ENCODE measurements at regions not wholly inside any gene's neighbourhood (a gene's known extent, or its start where the extent isn't known, plus 50 kb on each side); places are given as distances from the start of the nearest gene placed in this dataset.

DNA sequence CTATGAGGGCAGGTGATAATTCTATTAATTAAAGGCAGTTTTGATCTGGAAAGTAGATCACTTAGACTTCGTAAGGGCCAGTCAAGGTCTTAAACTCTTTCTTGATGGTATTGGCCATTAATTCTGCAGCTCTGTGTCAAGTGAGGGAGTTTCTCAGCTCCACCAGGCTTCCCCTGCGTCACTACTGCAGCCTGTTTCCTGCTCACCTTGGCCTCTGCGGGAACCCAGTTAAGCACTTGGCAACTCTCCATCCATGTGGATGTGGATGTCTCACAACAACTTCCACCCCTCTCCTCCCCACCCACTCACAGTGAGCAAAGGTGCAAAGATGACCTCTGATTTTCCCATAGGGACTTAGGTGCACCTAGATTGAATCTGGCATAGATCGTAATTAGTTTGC lies 191.6 kb downstream of the PLK2 start:
- TF ChIP-seq CTCF (conservative IDR thresholded peaks at IDR 0.05; ENCODE audit: low read depth, low read length) = no peak
- DNase-seq (ENCODE audit: low read depth) = no peak
- H3K4me3 ChIP-seq (ENCODE audit: low read length) = no peak overlapping the region

GRCh38 chr5:58266402-58266801 lies 193.5 kb downstream of the PLK2 start:
- TF ChIP-seq CTCF (conservative IDR thresholded peaks at IDR 0.05; ENCODE audit: low read depth, low read length) = no peak

DNA sequence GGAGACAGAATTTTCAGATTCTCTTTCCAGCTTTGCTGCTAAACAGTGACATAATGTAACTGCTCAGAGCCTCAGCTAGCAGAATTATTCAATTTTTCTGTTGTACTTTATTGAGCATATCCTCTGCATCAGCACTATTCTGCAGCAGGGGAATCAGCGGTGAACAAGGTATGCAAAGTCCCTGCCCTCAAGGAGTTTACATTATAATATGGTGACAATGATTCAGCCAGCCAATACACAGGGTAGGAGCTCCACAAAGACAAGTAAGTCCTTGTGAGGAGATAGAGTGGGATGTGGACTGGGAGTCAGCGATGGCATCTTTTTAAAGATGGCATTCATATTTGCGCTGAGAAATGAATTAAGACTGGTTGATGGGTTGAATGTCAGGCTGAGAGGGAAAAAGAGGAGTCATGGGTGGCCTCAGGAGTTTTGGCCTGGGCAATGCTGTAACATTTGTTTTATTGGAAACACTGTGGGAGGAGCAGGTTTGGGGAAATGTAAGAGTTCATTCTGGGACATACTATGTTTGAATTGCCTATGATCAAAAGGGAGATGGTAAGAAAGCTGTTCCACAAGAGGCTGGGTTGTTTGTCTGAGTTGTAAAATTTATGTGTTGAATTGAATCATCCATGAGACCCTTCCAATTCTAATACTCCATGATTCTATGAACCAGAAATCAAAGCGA lies 194.5 kb downstream of the PLK2 start:
- H3K4me3 ChIP-seq (ENCODE audit: low read length) = no peak overlapping the region
- no peak for TF ChIP-seq CTCF (conservative IDR thresholded peaks at IDR 0.05; ENCODE audit: low read depth, low read length)
- no peak for DNase-seq (ENCODE audit: low read depth)

More at GRCh38 chr5:58266402-58266801, 193.5 kb downstream of the PLK2 start:
- peak; percentile 21 for DNase-seq (ENCODE audit: low read depth)
- H3K4me3 ChIP-seq (ENCODE audit: low read length) = no peak overlapping the region

GRCh38 chr5:58264276-58264675 lies 195.6 kb downstream of the PLK2 start:
- no peak for TF ChIP-seq CTCF (conservative IDR thresholded peaks at IDR 0.05; ENCODE audit: low read depth, low read length)
- H3K4me3 ChIP-seq (ENCODE audit: low read length) = no peak overlapping the region
- DNase-seq (ENCODE audit: low read depth) = no peak

GRCh38 chr5:58263296-58263695 lies 196.6 kb downstream of the PLK2 start:
- TF ChIP-seq CTCF (conservative IDR thresholded peaks at IDR 0.05; ENCODE audit: low read depth, low read length) = no peak
- no peak for DNase-seq (ENCODE audit: low read depth)
- no peak overlapping the region for H3K4me3 ChIP-seq (ENCODE audit: low read length)

DNA sequence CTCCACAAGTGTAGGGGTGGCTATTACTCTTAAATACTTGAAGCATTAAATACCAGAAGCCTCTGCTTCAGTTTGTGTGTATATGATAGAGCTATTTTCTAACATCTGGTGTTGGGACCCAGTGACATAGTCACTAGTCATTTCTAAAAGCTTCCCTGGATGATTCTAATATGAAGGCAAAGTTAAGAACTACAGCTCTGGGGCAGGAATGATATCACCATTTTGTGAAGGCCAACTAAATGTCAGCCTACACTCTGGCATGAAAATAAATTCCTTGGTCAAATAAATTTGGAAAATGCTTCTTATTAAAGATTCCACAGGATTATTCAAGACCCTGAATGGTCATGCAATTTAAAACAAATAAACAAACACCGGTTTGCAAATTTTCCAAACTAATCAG lies 197.7 kb downstream of the PLK2 start:
- no peak overlapping the region for H3K4me3 ChIP-seq (ENCODE audit: low read length)
- DNase-seq (ENCODE audit: low read depth) = no peak
- no peak for TF ChIP-seq CTCF (conservative IDR thresholded peaks at IDR 0.05; ENCODE audit: low read depth, low read length)

DNA sequence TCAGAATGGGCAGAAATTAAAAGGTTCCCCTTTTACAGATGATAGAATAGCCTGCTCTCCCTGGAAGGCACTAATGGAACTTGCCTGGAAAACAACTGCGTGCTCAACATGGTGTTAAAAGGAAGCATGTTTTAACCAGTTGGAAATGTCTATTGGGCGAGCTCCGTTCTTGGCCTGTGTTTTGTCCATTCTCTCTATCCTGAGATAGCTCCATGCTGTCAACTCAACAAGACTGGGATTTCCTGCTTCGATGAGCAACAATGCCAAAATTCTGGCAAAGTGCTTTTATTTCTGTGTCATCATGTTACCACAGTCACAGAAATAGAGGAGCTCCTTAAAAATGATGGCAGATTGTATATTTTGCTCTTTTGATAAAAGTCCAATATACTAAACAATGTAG lies 198.3 kb downstream of the PLK2 start:
- DNase-seq (ENCODE audit: low read depth) = no peak
- TF ChIP-seq CTCF (conservative IDR thresholded peaks at IDR 0.05; ENCODE audit: low read depth, low read length) = no peak
- no peak overlapping the region for H3K4me3 ChIP-seq (ENCODE audit: low read length)

All from retinal pigment epithelial cell (primary cell).